ENCODE measurements at regions not wholly inside any gene's neighbourhood (a gene's known extent, or its start where the extent isn't known, plus 50 kb on each side); places are given as distances from the start of the nearest gene placed in this dataset.

DNA sequence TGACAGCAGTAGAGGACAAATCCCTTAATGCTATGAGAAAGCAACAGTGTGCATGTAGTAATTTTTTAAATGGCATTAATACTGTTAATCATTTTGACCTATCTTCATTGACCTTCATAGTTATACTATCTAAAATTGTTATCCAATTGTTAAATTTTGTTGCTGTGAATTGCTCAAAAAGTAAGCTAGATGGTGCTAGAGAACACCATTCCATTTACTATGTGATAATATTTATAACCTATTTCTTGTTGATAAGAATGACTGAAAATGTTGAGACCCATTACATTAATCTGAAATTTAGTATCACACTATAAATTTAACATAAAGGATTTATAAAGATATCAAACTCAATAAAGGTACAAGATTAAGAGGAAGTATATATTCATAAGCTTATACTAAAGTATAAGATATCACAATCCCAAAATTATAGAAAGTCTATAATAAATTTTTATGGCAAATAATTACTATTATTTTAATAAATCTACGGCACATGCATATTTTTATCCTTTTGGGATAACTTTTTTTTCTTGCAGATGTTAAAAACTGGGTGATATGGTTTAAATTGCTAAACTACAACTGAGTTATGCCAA, 1573.3 kb downstream of the PCDH9 start:
- DNase-seq = no peak

DNA sequence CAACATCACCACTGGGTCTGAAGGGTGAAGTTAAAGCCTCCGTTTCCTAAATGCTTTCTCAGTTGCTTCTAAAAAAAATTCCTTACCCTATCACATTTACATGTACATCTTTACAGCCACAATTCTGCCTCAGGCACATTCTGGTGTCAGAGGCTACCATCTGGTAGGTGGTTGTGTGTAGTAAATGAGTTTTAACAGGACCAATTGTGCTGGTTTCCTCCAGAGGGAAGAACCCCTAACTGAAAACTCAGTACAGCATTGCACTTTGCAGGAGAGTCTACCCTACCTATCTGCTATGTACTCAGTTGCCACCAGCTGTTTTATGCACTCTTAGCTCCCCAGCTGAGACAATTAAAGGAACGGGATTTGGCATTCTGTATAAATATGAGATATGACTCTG, 1576.5 kb downstream of the PCDH9 start:
- DNase-seq = no peak

DNA sequence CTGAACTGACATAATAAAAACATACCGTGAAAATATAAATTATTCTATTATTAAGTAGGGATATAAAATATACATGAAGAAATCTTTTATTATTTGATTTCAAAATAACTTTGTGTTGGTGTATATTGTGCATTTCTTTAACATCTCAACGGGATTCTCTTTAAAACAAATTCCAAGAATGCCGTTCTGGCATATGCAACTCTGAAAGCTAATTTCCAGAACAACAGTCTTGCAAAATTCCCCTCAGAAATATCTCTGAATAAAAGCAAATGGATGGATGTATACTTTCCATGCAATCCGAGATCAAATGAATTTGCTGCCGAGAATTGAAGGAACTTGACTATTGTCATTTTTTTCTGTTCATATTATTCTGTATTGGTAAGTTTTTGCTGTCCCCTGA, 1579.8 kb downstream of the PCDH9 start:
- no peak for DNase-seq

DNA sequence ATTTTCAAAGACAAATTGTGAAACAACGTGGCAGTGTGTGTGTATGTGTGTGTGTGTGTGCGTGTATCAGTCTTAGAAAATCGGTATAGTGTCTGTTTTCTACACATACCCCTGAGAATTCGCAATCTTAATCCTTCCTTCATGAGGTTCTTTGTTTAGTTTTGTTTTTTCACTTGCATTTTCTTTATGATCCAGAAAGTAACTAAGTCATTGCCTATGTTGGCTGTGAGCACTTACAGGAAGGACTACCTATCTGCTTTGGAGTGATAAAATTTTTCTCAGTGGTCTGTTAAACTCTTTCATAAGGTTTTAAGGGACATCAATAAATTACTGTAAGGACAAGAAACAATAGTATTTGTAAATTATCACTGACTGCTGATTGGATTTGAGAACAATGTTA, 1587.1 kb downstream of the PCDH9 start:
- DNase-seq = no peak

DNA sequence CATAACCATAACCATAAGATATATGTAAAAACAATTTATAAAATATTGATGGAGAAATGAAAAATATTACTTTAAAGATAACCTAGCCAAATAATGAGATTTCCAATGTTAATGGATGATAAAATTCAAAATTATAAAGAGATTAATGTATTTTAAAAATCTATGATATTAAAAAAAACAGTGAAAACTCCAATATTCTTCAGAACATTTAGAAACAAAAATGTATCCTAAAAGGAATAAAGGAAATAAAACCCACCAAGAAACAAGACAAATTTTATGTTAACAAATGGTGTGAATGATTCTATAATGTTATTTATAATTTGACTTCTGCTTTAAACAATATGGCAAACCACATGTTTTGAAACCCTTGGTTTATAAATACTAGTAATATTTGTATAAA, 1587.8 kb downstream of the PCDH9 start:
- no peak for DNase-seq

DNA sequence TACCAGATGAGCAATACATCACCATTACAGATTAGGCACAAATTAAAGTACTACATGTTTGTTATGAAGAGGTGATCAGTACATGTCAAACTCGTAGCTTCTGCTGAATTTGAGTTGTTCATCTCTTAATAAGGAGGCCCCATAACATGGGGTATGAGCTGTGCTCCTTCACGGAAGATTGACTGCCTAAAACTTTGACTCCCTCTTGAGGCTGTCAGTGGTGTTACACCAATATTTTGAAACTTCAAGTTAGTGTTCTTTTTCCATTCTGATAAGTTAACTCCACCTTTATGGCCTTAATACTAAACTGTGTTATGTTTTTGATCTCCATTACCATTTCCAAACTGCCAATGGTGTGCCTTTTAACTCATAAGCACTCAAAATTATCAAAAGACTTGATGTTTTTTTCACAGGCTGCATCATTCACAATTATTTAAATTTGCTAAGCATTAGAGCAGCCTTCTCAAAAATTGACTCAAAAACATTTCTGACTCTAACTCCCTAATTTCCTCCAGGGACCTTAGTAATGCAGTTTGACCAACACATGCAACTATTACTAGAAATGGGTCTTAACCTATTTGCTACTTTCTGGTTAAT, 1591.5 kb downstream of the PCDH9 start:
- peak; percentile 9 for DNase-seq

DNA sequence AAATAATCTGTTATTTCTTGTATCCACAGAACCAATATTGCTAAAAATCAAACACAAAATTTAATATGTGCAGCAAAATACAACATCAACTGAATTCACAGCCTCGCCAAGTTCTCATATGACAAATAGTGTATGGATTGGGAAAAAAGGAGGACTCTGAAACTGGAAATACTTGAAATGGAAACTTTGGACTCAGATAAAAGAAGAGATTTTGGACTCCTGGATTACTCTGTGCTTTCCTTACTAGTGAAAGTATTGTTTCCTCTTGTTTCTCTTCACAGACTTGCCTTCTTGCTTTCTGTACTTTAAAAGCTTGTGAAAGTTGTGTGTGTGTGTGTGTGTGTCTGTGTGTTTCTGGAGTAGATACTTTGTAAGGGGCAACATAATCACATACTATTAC, 1596.3 kb downstream of the PCDH9 start:
- DNase-seq = no peak

DNA sequence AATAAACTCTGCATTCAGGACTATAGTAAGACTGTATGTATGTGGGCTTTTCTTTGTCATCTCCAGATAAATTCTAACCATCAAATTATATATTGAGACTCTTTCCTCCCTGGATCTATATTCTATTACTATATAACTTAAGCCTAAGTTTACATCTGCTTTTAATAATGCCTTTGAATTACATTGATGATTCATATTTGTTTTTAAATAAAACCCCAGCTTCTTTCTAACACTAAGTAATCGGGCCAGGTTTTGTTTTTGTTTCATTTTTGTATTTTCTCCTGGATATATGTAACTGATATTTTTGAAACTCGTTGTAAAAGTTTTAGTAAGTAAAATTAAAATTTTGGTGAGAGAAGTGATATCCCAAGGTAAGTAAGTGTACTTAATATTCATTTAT, 1599.1 kb downstream of the PCDH9 start:
- no peak for DNase-seq

DNA sequence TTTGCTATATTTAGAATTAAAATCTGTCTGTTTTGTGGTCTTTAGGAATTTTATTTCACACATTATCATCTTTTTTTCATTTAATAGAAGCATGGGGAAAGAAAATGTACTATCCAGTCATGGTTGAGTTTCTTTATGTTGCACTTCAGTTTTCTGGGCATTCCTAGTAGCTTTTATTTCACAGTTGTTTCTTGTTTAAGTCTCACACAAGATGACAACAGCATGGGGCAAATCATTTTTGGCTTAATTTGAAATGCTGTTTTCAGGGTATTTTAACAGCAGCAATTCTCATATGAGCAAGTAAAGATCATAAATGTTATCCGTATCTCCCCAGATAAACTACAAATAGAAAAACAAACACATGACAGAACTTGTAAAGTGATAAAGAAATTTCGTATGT, 1600.2 kb downstream of the PCDH9 start:
- DNase-seq = no peak

DNA sequence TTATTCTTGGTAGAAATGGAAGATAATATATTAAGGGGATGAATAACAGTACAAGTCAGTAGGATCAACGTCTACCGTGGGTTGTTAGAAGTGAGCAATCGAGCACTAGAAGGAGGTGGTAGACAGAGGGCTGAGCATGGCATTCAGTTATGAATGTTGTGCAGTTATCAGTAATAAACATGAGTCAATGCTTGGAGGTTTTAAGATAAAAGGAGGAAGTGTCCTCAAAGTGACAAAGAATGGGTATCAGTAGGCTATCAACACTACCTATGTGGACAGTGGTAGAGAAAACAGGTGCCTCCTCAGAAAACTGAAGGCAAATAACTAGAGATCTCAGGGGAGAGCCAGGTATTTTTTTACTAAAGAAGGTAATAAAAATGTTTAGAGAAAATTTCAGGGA, 1607.0 kb downstream of the PCDH9 start:
- DNase-seq = no peak

DNA sequence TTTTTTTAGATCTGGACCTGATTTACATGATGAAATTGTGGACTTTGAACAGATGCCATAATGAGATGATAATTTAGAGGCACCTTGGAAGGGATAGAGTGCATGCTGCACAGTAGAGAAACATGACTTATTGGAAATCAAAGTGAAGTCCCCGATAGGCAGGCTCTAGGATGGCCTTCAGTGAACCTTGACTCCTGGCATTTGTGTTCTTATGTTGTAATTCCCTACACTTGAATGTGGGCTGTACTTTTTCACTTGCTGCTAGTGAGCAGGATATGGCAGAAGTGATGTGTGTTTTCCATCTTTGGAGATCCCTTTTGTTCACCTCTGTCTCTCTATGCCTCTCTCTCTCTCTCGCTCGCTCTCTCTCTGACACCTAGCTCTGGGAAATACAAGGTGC, 1614.6 kb downstream of the PCDH9 start:
- no peak for DNase-seq

DNA sequence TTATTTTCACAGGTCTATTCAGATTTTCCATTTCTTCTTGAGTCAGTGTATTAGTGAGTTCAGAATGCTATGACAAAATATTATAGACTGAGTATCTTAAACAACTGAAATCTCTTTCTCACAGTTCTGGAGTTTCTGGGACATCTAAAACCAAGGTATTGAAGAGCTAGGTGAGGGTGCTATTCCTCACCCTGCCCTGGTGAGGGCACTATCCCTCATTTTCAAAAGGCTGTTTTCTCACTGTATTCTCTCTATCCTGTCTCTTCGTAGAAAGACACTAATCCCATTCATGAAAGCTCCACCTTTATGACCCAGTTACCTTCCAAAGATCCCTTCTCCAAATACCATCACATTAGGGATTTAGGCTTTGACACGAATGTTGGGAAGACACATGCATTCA, 1617.1 kb downstream of the PCDH9 start:
- DNase-seq = no peak

DNA sequence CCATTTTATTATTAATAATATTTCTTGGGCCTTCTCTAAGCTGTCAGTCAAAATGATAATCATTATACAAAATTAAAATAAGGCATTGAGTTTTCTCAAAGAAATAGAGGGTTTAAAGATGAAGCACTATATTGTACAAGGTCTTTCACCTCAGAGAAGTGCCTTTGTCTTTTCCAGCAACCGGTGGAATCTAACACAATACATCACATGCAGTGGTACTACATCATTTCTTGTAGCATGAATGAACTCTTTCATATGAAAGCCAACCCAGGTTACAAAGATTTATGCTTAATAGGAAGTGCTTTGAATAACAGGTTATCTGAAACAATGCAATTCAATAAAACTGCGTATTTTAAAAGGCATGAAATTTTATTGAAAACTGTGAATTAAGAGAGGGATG, 1620.8 kb downstream of the PCDH9 start:
- no peak for DNase-seq

DNA sequence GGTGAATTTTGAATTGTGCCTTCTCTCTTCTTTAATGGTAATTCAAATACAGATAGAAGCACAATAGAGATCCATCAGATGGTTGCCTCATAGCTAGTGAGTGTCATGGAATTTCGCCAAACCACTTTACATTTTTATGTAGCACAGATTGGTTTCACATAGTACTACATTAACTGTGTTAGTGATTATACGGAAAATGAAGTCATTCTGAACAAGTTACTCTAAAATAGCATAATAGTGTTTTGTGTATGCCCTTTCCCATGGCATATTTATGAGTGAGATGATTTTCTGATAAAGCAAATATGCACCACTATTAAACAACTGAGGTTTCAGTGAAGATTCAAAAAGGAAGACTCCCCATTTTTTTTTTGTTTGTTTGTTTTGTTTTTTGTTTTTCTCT, 1623.5 kb downstream of the PCDH9 start:
- DNase-seq = no peak

DNA sequence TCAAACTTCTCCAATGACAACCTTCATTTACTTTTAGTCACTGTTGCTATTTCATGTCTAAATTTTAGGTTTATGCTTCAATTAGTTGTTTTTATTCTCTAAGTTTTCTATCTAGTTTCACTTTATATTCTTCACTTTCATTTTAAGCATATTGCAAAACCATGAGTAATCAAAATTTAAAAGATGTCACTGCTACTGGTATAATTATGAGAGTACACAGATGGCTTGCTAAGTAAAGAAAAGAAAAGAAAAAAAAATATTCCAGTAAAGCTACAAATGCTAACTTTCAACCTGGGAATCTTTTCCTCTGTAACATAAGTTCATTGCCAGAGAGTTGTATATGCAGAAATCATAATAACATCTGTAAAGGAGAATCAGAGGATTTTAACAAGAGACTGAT, 1624.7 kb downstream of the PCDH9 start:
- no peak for DNase-seq

DNA sequence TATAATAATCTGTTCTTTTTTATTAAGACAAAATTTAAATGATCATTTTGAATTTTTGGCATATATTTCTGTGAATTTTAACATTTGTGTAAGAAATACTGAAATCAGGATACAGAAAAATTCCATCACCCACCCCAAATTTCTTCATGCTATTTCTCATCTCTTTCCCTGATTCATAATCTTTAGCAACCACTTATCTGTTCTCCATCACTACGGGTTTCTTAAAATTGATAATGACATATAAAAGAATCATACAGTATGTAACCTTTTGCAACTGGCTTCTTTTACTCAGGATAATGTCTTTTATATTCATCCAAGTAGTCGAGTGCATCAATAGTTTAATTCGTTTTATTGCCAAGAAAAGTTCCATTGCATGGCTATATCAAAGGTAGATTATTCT, 1627.0 kb downstream of the PCDH9 start:
- no peak for DNase-seq

DNA sequence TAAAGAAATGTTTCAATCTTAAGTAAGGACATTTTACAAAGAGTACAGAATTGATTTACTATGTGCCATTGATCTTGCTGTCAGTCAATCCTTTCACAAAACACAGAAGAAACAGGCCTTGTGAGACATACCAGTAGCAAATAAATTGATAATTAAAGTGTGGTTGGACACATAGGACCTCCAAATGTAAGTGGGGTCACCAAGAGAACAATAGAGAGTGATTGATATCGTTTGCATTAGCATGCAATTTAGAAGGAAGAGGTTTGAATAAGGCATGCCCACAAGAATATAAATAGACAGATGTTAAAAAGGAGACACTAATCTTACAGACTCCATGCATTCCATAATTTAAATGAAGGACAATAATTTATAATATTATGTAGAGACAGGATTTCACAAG, 1628.3 kb downstream of the PCDH9 start:
- no peak for DNase-seq

DNA sequence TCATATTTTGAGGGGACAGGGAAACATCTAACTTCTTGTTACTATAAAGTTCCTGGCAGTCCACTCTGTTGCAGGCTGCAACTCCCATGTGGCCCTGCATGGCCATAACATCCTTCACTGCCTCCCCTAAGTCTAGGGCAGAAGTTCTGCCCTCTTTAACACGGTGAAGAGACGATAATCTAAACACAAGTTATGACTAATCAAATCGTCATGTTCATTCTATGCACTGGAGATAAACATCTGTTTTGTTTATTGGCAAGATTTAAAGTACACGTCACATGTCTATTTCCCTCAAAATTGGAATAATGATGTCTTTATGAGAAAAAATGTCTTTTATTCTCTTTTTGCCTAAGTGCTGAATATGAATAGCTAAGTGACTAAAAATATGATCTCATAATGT, 1629.4 kb downstream of the PCDH9 start:
- DNase-seq = no peak

DNA sequence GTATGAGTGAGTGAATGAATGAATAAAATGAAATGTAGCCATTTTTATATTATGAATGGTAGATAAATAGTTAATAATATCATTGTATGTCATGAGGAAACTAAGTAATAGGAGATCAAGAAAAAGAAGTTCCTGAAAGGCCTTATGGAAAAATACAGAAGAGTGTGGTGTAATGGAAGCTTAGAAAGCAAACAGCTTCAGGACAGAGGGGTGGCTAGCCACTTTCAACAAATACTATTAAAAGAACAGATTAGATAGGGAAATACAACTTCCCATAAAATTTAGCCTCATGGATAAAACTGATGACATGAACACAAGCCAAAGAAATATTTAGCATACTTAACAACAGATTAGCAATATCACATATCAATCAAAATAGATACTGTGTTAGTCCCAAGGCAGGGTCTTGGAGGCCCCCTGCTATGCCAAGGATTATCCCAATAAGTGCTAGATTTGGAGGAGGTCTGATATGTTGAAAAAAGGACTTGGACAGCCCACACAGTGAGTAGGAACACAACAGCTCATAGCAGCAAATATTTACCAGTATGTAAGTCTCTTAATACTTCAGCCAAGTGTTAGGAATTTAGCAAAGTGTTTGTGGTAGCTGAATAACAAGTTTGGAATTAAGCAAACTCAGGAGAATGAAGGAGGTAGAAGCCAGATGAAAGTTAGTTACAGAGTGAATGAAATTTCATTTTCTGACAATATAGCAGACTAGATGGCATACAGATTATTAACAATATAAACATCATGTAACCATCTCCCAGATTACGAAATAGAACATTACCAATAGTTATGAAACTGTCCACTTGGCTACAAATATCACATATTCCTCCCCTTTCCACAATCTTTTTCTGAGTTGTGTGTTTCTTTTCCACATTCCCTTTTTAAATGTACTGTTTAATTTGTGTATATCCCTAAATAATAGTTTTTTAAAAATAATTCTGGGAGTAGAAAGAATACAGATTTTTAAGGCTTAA, 1632.0 kb downstream of the PCDH9 start:
- DNase-seq = no peak

DNA sequence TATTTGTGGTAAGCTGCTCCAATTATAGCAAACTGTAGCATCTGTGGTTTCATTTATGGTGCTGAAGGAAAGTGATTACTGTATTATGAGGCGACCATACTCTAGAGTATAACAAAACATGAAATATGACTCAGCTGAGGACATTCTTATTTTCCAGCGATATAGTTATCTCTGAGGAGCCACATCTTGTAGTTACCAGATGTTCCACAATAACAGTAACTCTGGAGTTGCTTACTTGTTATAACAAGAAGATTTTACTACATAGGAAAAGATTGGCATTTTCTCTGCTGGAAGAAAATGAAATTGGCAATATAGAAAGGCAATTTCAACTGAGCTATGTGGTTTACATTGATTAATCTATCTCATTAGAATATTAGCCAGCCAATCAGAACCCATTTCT, 1634.2 kb downstream of the PCDH9 start:
- no peak for DNase-seq

DNA sequence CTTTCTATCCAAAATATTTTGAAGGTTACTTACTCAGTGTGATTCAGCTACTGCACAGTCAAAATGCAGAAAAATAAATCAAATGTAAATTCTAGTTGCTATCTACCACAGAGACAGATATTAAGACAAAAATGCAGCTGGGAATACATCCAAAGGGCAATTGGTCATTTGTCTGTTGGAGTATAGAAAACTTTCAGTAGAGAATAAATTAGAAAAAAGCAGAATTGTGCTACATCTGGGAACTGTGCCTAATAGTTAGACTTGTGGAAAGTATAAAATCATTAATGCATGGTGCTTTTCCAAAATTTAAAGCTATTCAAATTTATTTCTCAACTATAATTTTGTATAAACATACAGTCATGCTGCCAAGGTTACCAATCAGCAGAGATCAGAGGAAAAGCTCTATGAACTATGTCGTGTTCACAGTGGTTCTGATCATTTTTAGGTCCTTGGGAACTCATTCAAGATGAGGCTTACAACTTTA, 1635.8 kb downstream of the PCDH9 start:
- no peak for DNase-seq

DNA sequence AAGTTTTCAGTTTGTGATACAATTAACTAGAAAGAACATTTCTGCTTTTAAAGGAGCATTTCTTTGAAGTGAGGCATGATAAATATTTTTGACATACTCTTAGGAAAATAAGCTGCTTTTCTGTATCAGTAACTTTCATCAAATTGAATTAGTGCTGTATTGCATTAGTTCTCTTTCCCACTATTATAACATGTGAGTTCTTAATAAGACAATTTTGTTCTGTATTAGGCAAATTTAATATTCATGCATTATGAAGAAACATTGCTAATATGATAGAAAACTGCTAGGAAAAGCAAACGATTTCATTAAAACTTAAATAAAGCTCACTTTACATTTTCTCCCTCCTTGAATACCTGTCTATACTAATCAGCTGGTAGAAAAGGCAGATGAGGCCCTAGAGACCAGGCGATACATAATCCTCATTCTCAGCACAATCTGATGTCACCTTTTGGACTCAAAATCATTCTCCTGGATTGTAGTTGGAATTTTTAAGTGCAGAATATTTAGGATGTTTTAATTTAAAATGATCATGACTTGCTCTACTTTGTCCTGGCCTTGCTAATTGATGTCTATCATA, 1636.8 kb downstream of the PCDH9 start:
- no peak for DNase-seq

DNA sequence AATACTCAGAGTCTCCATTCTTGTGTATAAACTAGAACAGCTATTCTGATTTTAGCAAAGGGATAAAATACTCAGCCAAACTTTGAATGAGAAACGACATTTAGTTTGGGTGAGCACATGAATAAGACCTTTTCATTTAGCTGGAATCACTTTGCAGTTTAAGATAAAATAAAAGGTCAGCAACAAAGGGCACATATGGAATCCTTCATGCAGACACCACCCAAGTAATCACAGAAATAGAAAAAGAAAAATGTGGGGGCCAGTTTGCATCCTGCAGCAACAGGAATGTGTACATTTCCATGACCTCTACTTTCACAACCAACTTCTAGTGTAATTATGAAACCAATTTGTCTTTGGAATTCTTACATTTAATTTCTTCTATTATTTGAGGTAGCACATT, 1637.4 kb downstream of the PCDH9 start:
- no peak for DNase-seq

DNA sequence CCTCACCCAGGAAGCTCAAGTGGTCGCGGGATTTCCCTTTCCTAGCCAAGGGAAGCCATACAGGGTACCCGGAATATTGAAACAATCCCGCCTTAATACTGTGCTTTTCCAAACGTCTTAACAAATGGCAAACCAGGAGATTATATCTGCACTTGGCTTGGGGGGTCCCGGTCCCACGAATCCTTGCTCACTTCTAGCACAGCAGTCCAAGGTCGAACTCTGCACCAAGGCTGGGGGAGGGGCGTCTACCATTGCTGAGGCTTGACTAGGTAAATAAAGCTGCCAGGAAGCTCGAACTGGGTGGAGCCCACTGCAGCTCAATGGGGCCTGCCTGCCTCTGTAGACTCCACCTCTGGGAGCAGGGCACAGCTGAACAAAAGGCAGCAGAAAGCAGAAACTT, 1644.8 kb downstream of the PCDH9 start:
- no peak for DNase-seq

Measured in activated CD4-positive, alpha-beta T cell treated with anti-CD3 and anti-CD28 coated beads, Interleukin-2, amount 50 U/mL, for 16 hours (primary cell).